SK-N-MC (cell line): ENCODE measurements at regions not wholly inside any gene's neighbourhood (a gene's known extent, or its start where the extent isn't known, plus 50 kb on each side); places are given as distances from the start of the nearest gene placed in this dataset.

Experiments
- EZH2 ChIP-seq: fragments of 200-600 bp; sonication (generic); IDR thresholded peaks from one replicate; pipeline ENCODE4 v1.6.1; 2017; ENCODE audit warnings: antibody characterized with exemption
- FOXP2 ChIP-seq: optimal IDR thresholded peaks from 2 replicates; pipeline ENCODE3; 2011; ENCODE audit warnings: mild to moderate bottlenecking, moderate library complexity; ENCODE audit not compliant: insufficient read depth; ENCODE audit errors: extremely low read length, control extremely low read depth
- POLR2AphosphoS5 ChIP-seq: IDR thresholded peaks from 2 replicates; pipeline ENCODE4 v1.6.1; 2012; ENCODE audit warnings: mild to moderate bottlenecking, low read depth, low read length, borderline replicate concordance

GRCh38 chr4:18847249-18847890 is 825.8 kb upstream of the LCORL start:
- TF ChIP-seq EZH2 (no peak), POLR2AphosphoS5 (no peak), FOXP2 (no peak)
